HG03066 (cell line): ENCODE measurements at regions not wholly inside any gene's neighbourhood (a gene's known extent, or its start where the extent isn't known, plus 50 kb on each side); places are given as distances from the start of the nearest gene placed in this dataset.

ENCODE experiments used
- ATAC-seq: cut with Tn5 transposase; IDR thresholded peaks from one replicate; pipeline ENCODE4 v1.9.1; 2021; ENCODE audit warnings: low read depth; ENCODE audit not compliant: unreplicated experiment

- no peak for ATAC-seq
These were observed 78.5 kb upstream of the FLRT2 start for GRCh38 chr14:85451421-85451820.

GRCh38 chr14:85453401-85454225, 76.3 kb upstream of the FLRT2 start:
- ATAC-seq, result no peak

- ATAC-seq, result no peak
These were observed 75.6 kb upstream of the FLRT2 start for GRCh38 chr14:85454226-85454813.

GRCh38 chr14:85459361-85460000, 70.5 kb upstream of the FLRT2 start:
- no peak for ATAC-seq

- ATAC-seq, result no peak
These were observed 68.4 kb upstream of the FLRT2 start for GRCh38 chr14:85461432-85462133.

GRCh38 chr14:85463512-85463911, 66.4 kb upstream of the FLRT2 start:
- no peak for ATAC-seq

- no peak for ATAC-seq
These were observed 65.6 kb upstream of the FLRT2 start for GRCh38 chr14:85464135-85464895.

- ATAC-seq, result no peak
These were observed 63.3 kb upstream of the FLRT2 start for GRCh38 chr14:85466678-85467077.

- ATAC-seq, result no peak
These were observed 61.1 kb upstream of the FLRT2 start for GRCh38 chr14:85468816-85469215.

GRCh38 chr14:85471156-85471555, 58.8 kb upstream of the FLRT2 start:
- ATAC-seq, result no peak

GRCh38 chr14:85471744-85472143, 58.2 kb upstream of the FLRT2 start:
- no peak for ATAC-seq

GRCh38 chr14:85474431-85474830, 55.5 kb upstream of the FLRT2 start:
- ATAC-seq, result no peak

GRCh38 chr14:85475113-85475512, 54.8 kb upstream of the FLRT2 start:
- no peak for ATAC-seq

- no peak for ATAC-seq
These were observed 50.6 kb upstream of the FLRT2 start for GRCh38 chr14:85479306-85479705.

GRCh38 chr14:85479771-85480170, 50.2 kb upstream of the FLRT2 start:
- ATAC-seq, result no peak
